Nucleus accumbens (tissue), 56 donors: ENCODE measurements at regions not wholly inside any gene's neighbourhood (a gene's known extent, or its start where the extent isn't known, plus 50 kb on each side); places are given as distances from the start of the nearest gene placed in this dataset.

Experiments used
- DNase-seq, 56 donors: peaks; one replicate each; lab custom pipeline; 2025; lab: John Stamatoyannopoulos, UW

- no peak for DNase-seq
These were observed 61.0 kb upstream of the ZDHHC17 start for GRCh38 chr12:76702946-76703345.

GRCh38 chr12:76704693-76705092, 59.2 kb upstream of the ZDHHC17 start:
- DNase-seq, result no peak

- DNase-seq, result no peak
These were observed 57.8 kb upstream of the ZDHHC17 start for GRCh38 chr12:76706101-76706500.

GRCh38 chr12:76706761-76707160, 57.2 kb upstream of the ZDHHC17 start:
- DNase-seq, result no peak

GRCh38 chr12:76707772-76708171, 56.1 kb upstream of the ZDHHC17 start:
- no peak for DNase-seq

GRCh38 chr12:76708296-76708695, 55.6 kb upstream of the ZDHHC17 start:
- no peak for DNase-seq

- no peak for DNase-seq
These were observed 52.7 kb upstream of the ZDHHC17 start for GRCh38 chr12:76711241-76711640.

GRCh38 chr12:76713130-76713529, 50.8 kb upstream of the ZDHHC17 start:
- no peak for DNase-seq

- DNase-seq, result no peak
These were observed 49.9 kb upstream of the ZDHHC17 start for GRCh38 chr12:76713986-76714385.
